Activated T-cell treated with anti-CD3 and anti-CD28 coated beads, Interleukin-2, amount 50 U/mL, for 24 hours (primary cell): ENCODE measurements at regions not wholly inside any gene's neighbourhood (a gene's known extent, or its start where the extent isn't known, plus 50 kb on each side); places are given as distances from the start of the nearest gene placed in this dataset.

Source experiments
- DNase-seq: peaks from one replicate; pipeline ENCODE4 v3.0.0-alpha.2; 2020
- H3K27ac Mint-ChIP-seq: 2 replicates; pipeline ENCODE4 v1.8.0; 2020; ENCODE audit warnings: mild to moderate bottlenecking, mixed read lengths
- H3K27me3 Mint-ChIP-seq: 2 replicates; pipeline ENCODE4 v1.8.0; 2020; ENCODE audit warnings: mixed read lengths
- H3K36me3 Mint-ChIP-seq: 2 replicates; pipeline ENCODE4 v1.8.0; 2020; ENCODE audit warnings: low read depth, mixed read lengths
- H3K4me1 Mint-ChIP-seq: 2 replicates; pipeline ENCODE4 v1.8.0; 2020; ENCODE audit warnings: low read depth, mixed read lengths
- H3K4me3 Mint-ChIP-seq: 2 replicates; pipeline ENCODE4 v1.8.0; 2020; ENCODE audit warnings: mild to moderate bottlenecking, moderate library complexity, mixed read lengths
- H3K9me3 Mint-ChIP-seq: 2 replicates; pipeline ENCODE4 v1.8.0; 2020; ENCODE audit warnings: mixed read lengths

DNA sequence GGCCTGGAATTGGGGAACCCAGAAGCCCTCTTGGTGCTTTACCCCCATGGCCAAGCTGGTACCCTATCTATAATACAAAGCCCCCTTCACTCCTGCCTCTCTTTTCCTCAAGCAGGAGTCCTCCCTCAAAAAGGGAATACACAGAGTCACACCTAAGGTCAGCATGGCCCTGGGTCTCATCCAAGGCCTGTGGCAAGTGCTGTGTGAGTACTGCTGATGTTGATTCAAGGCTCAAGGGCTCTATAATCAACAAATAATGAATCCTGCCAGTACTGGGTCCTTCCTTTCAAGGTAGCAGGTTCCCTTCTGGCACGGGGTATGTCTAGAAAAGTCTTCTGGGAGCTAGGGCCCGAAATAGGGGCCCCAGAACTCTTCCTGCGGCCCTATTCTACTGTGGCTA is 187.3 kb downstream of the CYB561 start:
- Mint-ChIP-seq H3K9me3 (peaks cover 13% of the 10 kb centered on the region), H3K27me3 (no peaks in the 10 kb centered on the region), H3K27ac (no peak overlapping the region), H3K4me1 (no peaks in the 10 kb centered on the region), H3K4me3 (no peak overlapping the region), H3K36me3 (peaks cover 2% of the 10 kb centered on the region)
- no peak for DNase-seq

- H3K4me3 Mint-ChIP-seq = no peak overlapping the region
- no peak overlapping the region for H3K27ac Mint-ChIP-seq
- H3K9me3 Mint-ChIP-seq = no peaks in the 10 kb centered on the region
- no peak for DNase-seq
- no peaks in the 10 kb centered on the region for H3K36me3 Mint-ChIP-seq
- no peaks in the 10 kb centered on the region for H3K4me1 Mint-ChIP-seq
- H3K27me3 Mint-ChIP-seq = no peaks in the 10 kb centered on the region
Observed at GRCh38 chr17:63262751-63263476, 183.2 kb downstream of the CYB561 start.

DNA sequence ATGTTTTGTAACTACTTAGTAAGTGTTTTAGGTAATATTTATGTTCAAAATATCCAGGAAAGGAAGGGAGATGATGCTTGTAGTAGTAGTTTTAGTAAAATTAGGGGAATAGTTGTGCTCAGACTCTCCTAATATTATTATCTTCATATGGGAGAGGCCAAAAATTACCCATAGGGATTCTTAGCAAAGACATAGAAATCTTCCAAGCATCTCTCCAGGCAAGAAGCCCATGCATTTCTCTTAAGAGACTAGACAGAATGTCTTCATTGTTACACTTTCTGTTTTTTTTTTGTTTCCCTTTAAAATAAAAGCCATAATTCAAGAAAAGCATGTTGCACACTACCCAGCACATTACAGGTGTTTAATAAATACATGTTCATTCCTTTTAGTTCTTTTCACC is 180.6 kb downstream of the CYB561 start:
- DNase-seq = no peak
- H3K36me3 Mint-ChIP-seq = peaks cover 1% of the 10 kb centered on the region
- H3K9me3 Mint-ChIP-seq = no peaks in the 10 kb centered on the region
- H3K4me3 Mint-ChIP-seq = no peak overlapping the region
- no peak overlapping the region for H3K27ac Mint-ChIP-seq
- peaks cover 2% of the 10 kb centered on the region for H3K4me1 Mint-ChIP-seq
- no peaks in the 10 kb centered on the region for H3K27me3 Mint-ChIP-seq

- peaks cover 6% of the 10 kb centered on the region for H3K36me3 Mint-ChIP-seq
- DNase-seq = no peak
- no peaks in the 10 kb centered on the region for H3K27me3 Mint-ChIP-seq
- no peaks in the 10 kb centered on the region for H3K9me3 Mint-ChIP-seq
- H3K27ac Mint-ChIP-seq = no peak overlapping the region
- H3K4me1 Mint-ChIP-seq = peaks cover 6% of the 10 kb centered on the region
- no peak overlapping the region for H3K4me3 Mint-ChIP-seq
Observed at GRCh38 chr17:63267846-63268245, 178.3 kb downstream of the CYB561 start.

- Mint-ChIP-seq H3K27me3 (no peaks in the 10 kb centered on the region), H3K4me1 (peaks cover 6% of the 10 kb centered on the region), H3K9me3 (no peaks in the 10 kb centered on the region)
Observed at GRCh38 chr17:63268827-63269226, 177.3 kb downstream of the CYB561 start.

DNA sequence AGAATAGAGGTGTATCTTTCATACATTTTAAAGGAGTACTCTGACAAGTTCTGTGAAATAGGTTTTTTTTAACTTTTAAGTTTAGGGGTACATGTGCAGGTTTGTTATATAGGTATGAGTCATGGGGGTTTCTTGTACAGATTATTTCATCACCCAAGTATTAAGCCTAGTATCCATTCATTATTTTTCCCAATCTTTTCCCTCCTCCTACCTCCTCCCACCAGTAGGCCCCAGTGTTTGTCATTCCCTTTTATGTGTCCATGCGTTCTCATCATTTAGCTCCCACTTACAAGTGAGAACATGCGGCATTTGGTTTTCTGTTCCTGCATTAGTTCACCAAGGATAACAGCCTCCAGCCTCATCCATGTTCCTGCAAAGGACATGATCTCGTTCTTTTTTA is 175.5 kb downstream of the CYB561 start:
- peaks cover 15% of the 10 kb centered on the region for H3K4me1 Mint-ChIP-seq
- no peak overlapping the region for H3K27ac Mint-ChIP-seq
- peaks cover 6% of the 10 kb centered on the region for H3K36me3 Mint-ChIP-seq
- no peak for DNase-seq
- no peaks in the 10 kb centered on the region for H3K9me3 Mint-ChIP-seq
- no peaks in the 10 kb centered on the region for H3K27me3 Mint-ChIP-seq
- no peak overlapping the region for H3K4me3 Mint-ChIP-seq

More at GRCh38 chr17:63268827-63269226, 177.3 kb downstream of the CYB561 start:
- Mint-ChIP-seq H3K36me3 (peaks cover 6% of the 10 kb centered on the region), H3K27ac (no peak overlapping the region), H3K4me3 (no peak overlapping the region)
- no peak for DNase-seq

DNA sequence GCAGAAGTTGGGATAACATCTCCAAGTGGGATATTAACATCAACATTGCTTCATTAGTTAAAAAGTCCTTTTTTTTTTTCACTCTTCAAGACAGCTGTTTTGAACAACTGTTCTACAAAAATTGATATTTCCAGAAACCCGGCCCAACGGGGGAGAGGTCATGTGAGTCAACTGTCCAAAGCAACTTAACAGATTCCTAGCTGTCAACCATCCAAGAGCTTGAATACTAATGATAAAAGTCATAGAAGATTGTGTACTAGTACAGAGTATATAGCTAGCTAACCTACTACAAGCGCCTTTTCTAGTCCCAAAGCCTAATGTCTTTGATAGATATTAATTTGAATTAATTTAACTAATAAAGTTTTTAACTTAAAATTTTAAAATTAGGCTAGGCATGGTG is 172.0 kb downstream of the CYB561 start:
- Mint-ChIP-seq H3K27ac (no peak overlapping the region), H3K27me3 (no peaks in the 10 kb centered on the region), H3K36me3 (peaks cover 6% of the 10 kb centered on the region), H3K4me3 (no peak overlapping the region), H3K4me1 (peaks cover 37% of the 10 kb centered on the region), H3K9me3 (no peaks in the 10 kb centered on the region)
- no peak for DNase-seq

DNA sequence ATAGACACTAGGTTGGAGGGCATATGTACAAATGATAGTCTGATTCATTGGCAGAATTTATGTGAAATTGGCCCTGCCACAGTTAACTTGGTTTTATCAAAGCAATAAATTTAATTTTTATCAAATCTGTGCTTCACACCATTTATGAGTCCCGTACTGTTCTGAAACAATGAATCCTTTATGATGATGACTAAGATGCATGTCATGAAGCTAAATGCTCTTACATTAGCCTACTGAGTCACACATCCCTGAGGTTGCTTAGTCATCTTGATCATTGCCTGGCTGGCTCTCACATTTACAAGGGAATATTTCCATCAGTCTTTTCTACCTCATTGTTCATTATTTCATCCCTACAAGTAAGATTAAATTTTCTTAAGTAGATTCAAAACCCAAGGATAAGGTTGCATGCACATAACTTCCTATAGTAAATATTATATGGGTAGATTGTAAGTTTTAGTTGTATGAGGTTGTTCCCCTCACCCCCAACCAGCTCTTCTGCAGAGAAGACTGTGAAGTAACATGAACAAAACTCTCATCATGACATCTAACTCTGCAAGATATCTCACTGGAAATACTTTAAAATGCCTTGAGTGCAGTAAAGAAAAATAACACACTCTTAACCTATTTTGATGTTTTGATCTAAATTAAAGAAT is 170.7 kb downstream of the CYB561 start:
- peaks cover 45% of the 10 kb centered on the region for H3K4me1 Mint-ChIP-seq
- peak overlapping the region; percentile 85 for H3K27ac Mint-ChIP-seq
- DNase-seq = no peak
- no peaks in the 10 kb centered on the region for H3K9me3 Mint-ChIP-seq
- H3K36me3 Mint-ChIP-seq = peaks cover 6% of the 10 kb centered on the region
- no peak overlapping the region for H3K4me3 Mint-ChIP-seq
- H3K27me3 Mint-ChIP-seq = no peaks in the 10 kb centered on the region

DNA sequence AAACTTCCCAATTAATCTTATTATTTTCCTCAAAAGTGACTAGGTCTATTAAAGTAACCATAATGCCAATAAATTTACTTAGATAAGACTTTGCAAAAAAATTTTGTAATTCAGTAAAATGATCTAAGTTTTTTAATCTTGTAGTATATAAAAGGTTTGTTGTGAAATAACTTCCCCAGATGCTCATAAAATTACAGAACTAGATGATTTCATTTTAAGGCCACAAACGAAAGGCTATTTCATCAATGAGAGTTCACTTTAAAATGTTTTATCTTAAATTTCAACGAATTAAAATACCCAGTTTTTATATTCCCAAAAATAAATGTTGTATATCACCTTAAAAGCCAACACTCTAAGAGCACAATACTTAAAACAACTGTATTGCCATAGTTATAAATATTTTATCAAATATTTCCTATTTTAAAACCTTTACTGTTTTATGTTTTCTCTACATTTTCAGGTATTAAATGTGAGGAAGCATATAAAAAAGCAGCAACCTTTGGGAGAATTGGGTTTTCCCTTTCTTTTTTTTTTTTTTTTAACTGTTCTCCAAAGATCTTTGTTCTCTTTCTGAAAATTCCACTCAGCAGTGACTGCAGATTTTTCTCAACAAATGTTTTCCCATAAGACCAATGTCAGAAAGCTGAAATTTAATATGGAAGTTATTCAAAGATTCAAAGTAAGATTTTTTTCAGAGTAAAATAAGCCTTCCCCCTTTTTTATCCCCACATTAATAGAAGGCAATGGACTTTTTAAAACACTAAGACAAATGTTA is 169.9 kb downstream of the CYB561 start:
- Mint-ChIP-seq H3K4me3 (no peak overlapping the region), H3K9me3 (no peaks in the 10 kb centered on the region), H3K4me1 (peaks cover 40% of the 10 kb centered on the region), H3K27me3 (no peaks in the 10 kb centered on the region), H3K36me3 (peaks cover 4% of the 10 kb centered on the region), H3K27ac (peak overlapping the region; percentile 85)
- DNase-seq = no peak

DNA sequence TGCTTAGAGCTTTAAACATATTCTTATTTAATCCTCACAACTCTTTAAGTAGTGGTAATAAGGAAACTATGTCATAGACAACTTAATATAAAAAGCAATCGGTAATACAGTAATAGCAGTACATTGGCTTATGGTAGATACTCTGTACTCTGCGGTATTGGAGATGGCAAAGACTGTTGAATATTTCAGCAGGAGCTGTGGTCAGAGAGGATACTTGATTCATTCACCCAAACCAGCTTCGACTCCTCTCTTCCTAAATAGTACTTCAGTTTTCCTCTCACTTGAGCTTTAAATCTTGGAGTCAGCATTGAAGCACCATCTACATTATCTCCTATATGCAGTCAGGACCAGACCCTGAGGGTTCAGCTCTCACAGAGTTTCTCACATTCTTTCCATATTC is 169.3 kb downstream of the CYB561 start:
- peaks cover 3% of the 10 kb centered on the region for H3K36me3 Mint-ChIP-seq
- H3K9me3 Mint-ChIP-seq = no peaks in the 10 kb centered on the region
- H3K27ac Mint-ChIP-seq = no peak overlapping the region
- DNase-seq = no peak
- H3K4me1 Mint-ChIP-seq = peaks cover 40% of the 10 kb centered on the region
- no peak overlapping the region for H3K4me3 Mint-ChIP-seq
- H3K27me3 Mint-ChIP-seq = no peaks in the 10 kb centered on the region

DNA sequence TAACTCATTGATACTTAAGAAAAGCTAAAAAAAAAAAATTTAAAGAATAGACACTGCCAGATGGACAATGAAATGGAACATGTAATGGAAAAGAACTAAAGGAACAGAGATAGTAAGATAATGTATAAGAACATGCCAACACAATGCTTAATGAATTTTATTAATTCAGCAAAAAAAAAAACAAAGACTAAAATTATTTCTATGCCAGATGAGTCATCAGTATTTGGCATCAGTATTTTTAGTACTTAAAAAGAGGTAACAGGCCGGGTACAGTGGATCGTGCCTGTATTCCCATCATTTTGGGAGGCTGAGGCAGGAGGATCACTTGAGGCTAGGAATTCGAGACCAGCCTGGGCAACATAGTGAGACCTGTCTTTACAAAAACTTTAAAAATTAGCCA is 168.5 kb downstream of the CYB561 start:
- DNase-seq = no peak
- Mint-ChIP-seq H3K27me3 (no peaks in the 10 kb centered on the region), H3K36me3 (peaks cover 2% of the 10 kb centered on the region), H3K4me3 (no peak overlapping the region), H3K4me1 (peaks cover 40% of the 10 kb centered on the region), H3K27ac (no peak overlapping the region), H3K9me3 (no peaks in the 10 kb centered on the region)

- H3K4me1 Mint-ChIP-seq = peaks cover 40% of the 10 kb centered on the region
- no peak for DNase-seq
- H3K9me3 Mint-ChIP-seq = peaks cover 2% of the 10 kb centered on the region
- peaks cover 6% of the 10 kb centered on the region for H3K36me3 Mint-ChIP-seq
- no peaks in the 10 kb centered on the region for H3K27me3 Mint-ChIP-seq
- H3K27ac Mint-ChIP-seq = peak overlapping the region; percentile 63
- no peak overlapping the region for H3K4me3 Mint-ChIP-seq
Observed at GRCh38 chr17:63278728-63279442, 167.2 kb downstream of the CYB561 start.

GRCh38 chr17:63279498-63280230 is 166.4 kb downstream of the CYB561 start:
- Mint-ChIP-seq H3K4me3 (no peak overlapping the region), H3K27ac (peak overlapping the region; percentile 10), H3K27me3 (no peaks in the 10 kb centered on the region), H3K36me3 (peaks cover 8% of the 10 kb centered on the region), H3K9me3 (peaks cover 9% of the 10 kb centered on the region), H3K4me1 (peaks cover 39% of the 10 kb centered on the region)
- DNase-seq = no peak

DNA sequence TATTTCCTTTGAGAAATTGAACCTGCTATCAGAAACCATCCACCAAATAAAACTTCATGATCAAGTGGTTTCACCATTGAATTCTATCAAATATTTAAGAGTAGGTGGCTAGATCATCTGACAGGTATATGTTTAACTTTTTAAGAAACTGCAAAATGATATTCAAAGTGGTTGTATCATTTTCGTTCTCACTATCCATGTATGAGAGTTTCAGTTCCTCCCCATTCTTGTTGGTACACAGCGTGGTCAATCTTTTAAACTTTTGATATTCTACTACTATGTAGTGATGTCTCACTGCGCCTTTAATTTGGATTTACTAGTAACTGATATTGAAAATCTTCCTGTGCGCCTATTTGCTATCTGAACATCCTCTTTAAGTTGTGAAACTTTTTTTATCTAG is 163.7 kb downstream of the CYB561 start:
- H3K4me3 Mint-ChIP-seq = no peak overlapping the region
- H3K27me3 Mint-ChIP-seq = no peaks in the 10 kb centered on the region
- H3K27ac Mint-ChIP-seq = no peak overlapping the region
- peaks cover 20% of the 10 kb centered on the region for H3K36me3 Mint-ChIP-seq
- DNase-seq = no peak
- peaks cover 25% of the 10 kb centered on the region for H3K9me3 Mint-ChIP-seq
- peaks cover 19% of the 10 kb centered on the region for H3K4me1 Mint-ChIP-seq
